ENCODE measurements at regions not wholly inside any gene's neighbourhood (a gene's known extent, or its start where the extent isn't known, plus 50 kb on each side); places are given as distances from the start of the nearest gene placed in this dataset.
A peak's percentile ranks its signal among the peaks of the same experiment; 100 is the strongest.

- TF ChIP-seq EZH2 (IDR thresholded peaks at IDR 0.05; ENCODE audit: borderline replicate concordance), result no peak
- TF ChIP-seq CTCF (IDR thresholded peaks at IDR 0.05; ENCODE audit: poor library complexity), result no peak
- TF ChIP-seq EZH2phosphoT487 (IDR thresholded peaks at IDR 0.05; ENCODE audit: low read depth, severe bottlenecking, unreplicated experiment), result no peak
- H3K9me3 ChIP-seq (ENCODE audit: low read depth), result no peaks in the 10 kb centered on the region
- no peak overlapping the region for H3K4me2 ChIP-seq
- no peaks in the 10 kb centered on the region for H3K27me3 ChIP-seq
- no peak overlapping the region for H3K4me3 ChIP-seq
- no peaks in the 10 kb centered on the region for H3K9me2 ChIP-seq (replicated peaks; ENCODE audit: insufficient read depth)
- H3K27ac ChIP-seq, result no peak overlapping the region
- no peaks in the 10 kb centered on the region for H4K20me1 ChIP-seq (ENCODE audit: insufficient read depth, poor library complexity, severe bottlenecking)
- H3K36me3 ChIP-seq (replicated peaks; ENCODE audit: insufficient read depth, low read depth), result no peaks in the 10 kb centered on the region
- no peak for DNase-seq (ENCODE audit: low spot score)
- H3K79me2 ChIP-seq, result no peaks in the 10 kb centered on the region
- H2AFZ ChIP-seq, result no peak overlapping the region
- peaks cover 14% of the 10 kb centered on the region for H3K4me1 ChIP-seq (ENCODE audit: insufficient read depth)
- WGBS (ENCODE audit: low lambda C conversion rate, missing lambda C conversion rate), result 78% methylated on average over 3 of the region's 3 CpGs
Measured at GRCh38 chr6:80530103-80530502, 423.6 kb downstream of the BCKDHB start.

GRCh38 chr6:80528115-80528514 lies 421.6 kb downstream of the BCKDHB start:
- Histone ChIP-seq H3K9me2 (replicated peaks; ENCODE audit: insufficient read depth) (no peaks in the 10 kb centered on the region), H3K27me3 (no peaks in the 10 kb centered on the region), H3K4me1 (ENCODE audit: insufficient read depth) (peaks cover 20% of the 10 kb centered on the region), H2AFZ (no peak overlapping the region), H3K9me3 (ENCODE audit: low read depth) (no peaks in the 10 kb centered on the region), H3K4me3 (no peak overlapping the region), H3K4me2 (peak overlapping the region; percentile 62), H3K79me2 (no peaks in the 10 kb centered on the region), H3K36me3 (replicated peaks; ENCODE audit: insufficient read depth, low read depth) (no peaks in the 10 kb centered on the region), H4K20me1 (ENCODE audit: insufficient read depth, poor library complexity, severe bottlenecking) (no peaks in the 10 kb centered on the region), H3K27ac (peak overlapping the region; percentile 73)
- peak; percentile 38 for DNase-seq (ENCODE audit: low spot score)
- TF ChIP-seq EZH2 (IDR thresholded peaks at IDR 0.05; ENCODE audit: borderline replicate concordance), result no peak
- TF ChIP-seq CTCF (IDR thresholded peaks at IDR 0.05; ENCODE audit: poor library complexity), result no peak
- no peak for TF ChIP-seq EZH2phosphoT487 (IDR thresholded peaks at IDR 0.05; ENCODE audit: low read depth, severe bottlenecking, unreplicated experiment)

GRCh38 chr6:80527552-80528052 lies 421.1 kb downstream of the BCKDHB start:
- H3K4me2 ChIP-seq, result peak overlapping the region; percentile 62
- peaks cover 24% of the 10 kb centered on the region for H3K4me1 ChIP-seq (ENCODE audit: insufficient read depth)
- H3K9me2 ChIP-seq (replicated peaks; ENCODE audit: insufficient read depth), result no peaks in the 10 kb centered on the region
- H3K36me3 ChIP-seq (replicated peaks; ENCODE audit: insufficient read depth, low read depth), result no peaks in the 10 kb centered on the region
- WGBS (ENCODE audit: low lambda C conversion rate, missing lambda C conversion rate), result 36% methylated on average over 7 of the region's 7 CpGs
- peak overlapping the region; percentile 73 for H3K27ac ChIP-seq
- DNase-seq (ENCODE audit: low spot score), result peak; percentile 41
- no peaks in the 10 kb centered on the region for H4K20me1 ChIP-seq (ENCODE audit: insufficient read depth, poor library complexity, severe bottlenecking)
- H3K4me3 ChIP-seq, result no peak overlapping the region
- no peaks in the 10 kb centered on the region for H3K79me2 ChIP-seq
- peak overlapping the region; percentile 11 for H2AFZ ChIP-seq
- H3K27me3 ChIP-seq, result no peaks in the 10 kb centered on the region
- no peak for TF ChIP-seq CTCF (IDR thresholded peaks at IDR 0.05; ENCODE audit: poor library complexity)
- no peak for TF ChIP-seq EZH2 (IDR thresholded peaks at IDR 0.05; ENCODE audit: borderline replicate concordance)
- no peak for TF ChIP-seq EZH2phosphoT487 (IDR thresholded peaks at IDR 0.05; ENCODE audit: low read depth, severe bottlenecking, unreplicated experiment)
- no peaks in the 10 kb centered on the region for H3K9me3 ChIP-seq (ENCODE audit: low read depth)

Measured in hepatocyte (in vitro differentiated cells).